GM23338 (cell line): ENCODE measurements at regions not wholly inside any gene's neighbourhood (a gene's known extent, or its start where the extent isn't known, plus 50 kb on each side); places are given as distances from the start of the nearest gene placed in this dataset.
A peak's percentile ranks its signal among the peaks of the same experiment; 100 is the strongest.

ENCODE experiments used
- ATAC-seq: fragments of 200-7000 bp; cut with Tn5 transposase; 3 replicates; pipeline ENCODE4 v1.9.1; 2020
- DNase-seq: peaks from one replicate; pipeline ENCODE4 v3.0.0-alpha.2; 2015; ENCODE audit warnings: low spot score
- H2AFZ ChIP-seq: fragments of 200-600 bp; sonication (generic); 2 replicates; pipeline ENCODE4 v1.8.0; 2016; ENCODE audit warnings: antibody characterized with exemption, mild to moderate bottlenecking, moderate library complexity
- H3F3A ChIP-seq: fragments of 200-600 bp; sonication (generic); replicated peaks from 2 replicates; pipeline ENCODE4 v1.8.0; 2017; ENCODE audit warnings: antibody characterized with exemption, mixed run types, low read depth
- H3K27ac ChIP-seq: fragments of 200-600 bp; sonication (generic); 2 replicates; pipeline ENCODE4 v1.6.1; 2016; ENCODE audit warnings: low read depth
- H3K27me3 ChIP-seq: fragments of 200-600 bp; sonication (generic); 2 replicates; pipeline ENCODE4 v1.8.0; 2016; ENCODE audit warnings: mild to moderate bottlenecking, mixed run types, moderate library complexity; ENCODE audit not compliant: insufficient read depth
- H3K36me3 ChIP-seq: fragments of 200-600 bp; sonication (generic); 2 replicates; pipeline ENCODE4 v1.8.0; 2016; ENCODE audit warnings: mild to moderate bottlenecking; ENCODE audit not compliant: insufficient read depth
- H3K4me1 ChIP-seq: fragments of 200-600 bp; sonication (generic); 2 replicates; pipeline ENCODE4 v1.8.0; 2016; ENCODE audit warnings: mild to moderate bottlenecking, moderate library complexity; ENCODE audit not compliant: insufficient read depth
- H3K4me2 ChIP-seq: fragments of 200-600 bp; sonication (generic); 2 replicates; pipeline ENCODE4 v1.7.1; 2017; ENCODE audit warnings: mixed run types
- H3K4me3 ChIP-seq: fragments of 200-600 bp; sonication (generic); 2 replicates; pipeline ENCODE4 v1.6.1; 2016; ENCODE audit warnings: mixed run types
- H3K79me2 ChIP-seq: fragments of 200-600 bp; sonication (generic); replicated peaks from 2 replicates; pipeline ENCODE4 v1.8.0; 2017; ENCODE audit warnings: mild to moderate bottlenecking; ENCODE audit not compliant: insufficient read depth
- H3K9me2 ChIP-seq: fragments of 200-600 bp; sonication (generic); 2 replicates; pipeline ENCODE4 v1.8.0; 2017; ENCODE audit not compliant: insufficient read depth
- H4K20me1 ChIP-seq: fragments of 200-600 bp; sonication (generic); replicated peaks from 2 replicates; pipeline ENCODE4 v1.8.0; 2017; ENCODE audit warnings: mild to moderate bottlenecking; ENCODE audit not compliant: insufficient read depth
- H3K27ac Mint-ChIP-seq: 2 replicates; pipeline ENCODE4 v1.8.0; 2020; ENCODE audit warnings: inconsistent platforms, mild to moderate bottlenecking, moderate library complexity, mixed read lengths
- H3K27me3 Mint-ChIP-seq: 3 replicates; pipeline ENCODE4 v1.8.0; 2022; ENCODE audit warnings: low read depth, mild to moderate bottlenecking, moderate library complexity, mixed read lengths, inconsistent platforms; ENCODE audit not compliant: insufficient read depth, poor library complexity
- H3K36me3 Mint-ChIP-seq: 3 replicates; pipeline ENCODE4 v1.8.0; 2021; ENCODE audit warnings: low read depth, mild to moderate bottlenecking, inconsistent platforms, moderate library complexity, mixed read lengths
- H3K4me1 Mint-ChIP-seq: 3 replicates; pipeline ENCODE4 v1.8.0; 2020; ENCODE audit warnings: mild to moderate bottlenecking, inconsistent platforms, mixed read lengths
- H3K4me3 Mint-ChIP-seq: 3 replicates; pipeline ENCODE4 v1.8.0; 2021; ENCODE audit warnings: moderate library complexity, mild to moderate bottlenecking, inconsistent platforms, mixed read lengths
- H3K9me3 Mint-ChIP-seq: 3 replicates; pipeline ENCODE4 v1.8.0; 2020; ENCODE audit warnings: moderate library complexity, mild to moderate bottlenecking, inconsistent platforms, mixed read lengths
- CREB1 ChIP-seq: fragments of 250-450 bp; sonication (Bioruptor Pico); IDR thresholded peaks from 2 replicates; pipeline ENCODE4 v1.5.0; 2020; ENCODE audit warnings: low read depth, mild to moderate bottlenecking, moderate library complexity
- EZH2 ChIP-seq: fragments of 200-600 bp; sonication (generic); IDR thresholded peaks from one replicate; pipeline ENCODE4 v1.8.0; 2017; ENCODE audit warnings: antibody characterized with exemption, mild to moderate bottlenecking, low read depth; ENCODE audit not compliant: unreplicated experiment
- EZH2phosphoT487 ChIP-seq: fragments of 200-600 bp; sonication (generic); IDR thresholded peaks from one replicate; pipeline ENCODE4 v1.8.1; 2018; ENCODE audit warnings: antibody characterized with exemption; ENCODE audit not compliant: unreplicated experiment
- JUNB ChIP-seq: IDR thresholded peaks from one replicate; pipeline ENCODE4 v1.6.1; 2016; ENCODE audit warnings: antibody characterized with exemption; ENCODE audit not compliant: unreplicated experiment
- NANOG ChIP-seq: IDR thresholded peaks from 2 replicates; pipeline ENCODE4 v1.6.1; 2016; ENCODE audit warnings: antibody characterized with exemption, borderline replicate concordance
- POLR2AphosphoS5 ChIP-seq: IDR thresholded peaks from 2 replicates; pipeline ENCODE4 v1.6.1; 2016; ENCODE audit warnings: antibody characterized with exemption, low read depth
- STAT1 ChIP-seq: IDR thresholded peaks from one replicate; pipeline ENCODE4 v1.6.1; 2016; ENCODE audit warnings: antibody characterized with exemption; ENCODE audit not compliant: unreplicated experiment
- ZNF331 ChIP-seq: fragments of 250-450 bp; sonication (Bioruptor Pico); IDR thresholded peaks from 2 replicates; pipeline ENCODE4 v1.5.0; 2020; ENCODE audit warnings: low read depth, mild to moderate bottlenecking, moderate library complexity
- TF ChIP-seq, protein P1 (sequence below), 2 experiments: fragments of 200-600 bp in 1 of 2; sonication (generic) in 1 of 2; conservative IDR thresholded peaks; 2 replicates each; pipeline versions ENCODE4 v1.5.1 to v1.6.1; 2016 to 2017; ENCODE audit warnings: antibody characterized with exemption in 2 of 2, low read depth in 2 of 2, mild to moderate bottlenecking in 2 of 2, moderate library complexity in 1 of 2
- TF ChIP-seq, protein P2 (sequence below): IDR thresholded peaks from one replicate; pipeline ENCODE4 v1.6.1; 2018; ENCODE audit warnings: antibody characterized with exemption; ENCODE audit not compliant: unreplicated experiment
- TF ChIP-seq, protein P3 (sequence below): IDR thresholded peaks from 2 replicates; pipeline ENCODE4 v1.6.1; 2016; ENCODE audit warnings: antibody characterized with exemption

DNA sequence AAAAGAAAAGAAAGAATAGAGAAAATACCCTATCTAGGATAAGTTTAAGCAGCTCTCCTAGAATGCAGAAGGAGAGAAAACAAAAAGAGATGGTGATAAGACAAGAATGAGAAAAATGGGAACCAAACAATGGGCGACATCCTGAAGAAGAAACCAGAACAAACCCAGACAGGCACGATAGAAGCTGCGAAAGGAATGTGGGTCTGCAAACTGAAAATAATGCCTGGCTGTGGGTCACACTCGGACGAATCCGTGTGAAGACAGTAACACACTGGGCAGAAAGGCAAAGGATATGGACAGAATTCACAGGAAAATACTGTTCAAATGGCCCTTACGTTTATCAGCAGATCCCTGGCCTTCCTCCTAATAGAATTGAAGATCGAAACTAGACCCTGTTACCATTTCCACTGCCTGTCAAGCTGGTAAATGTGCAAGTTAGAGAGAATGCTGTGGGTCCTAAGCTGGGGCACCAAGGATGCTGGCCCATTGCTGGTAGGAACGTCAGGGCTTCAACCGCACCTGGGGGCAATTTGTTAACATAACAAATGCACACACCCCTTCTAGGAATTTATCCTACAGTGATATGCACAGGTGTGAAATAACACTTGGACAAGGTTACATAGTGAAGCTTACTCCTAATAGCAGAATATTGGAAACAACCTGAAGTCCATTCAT is 117.5 kb upstream of the RFLNA start (continued):
- TF ChIP-seq, protein P1, sequence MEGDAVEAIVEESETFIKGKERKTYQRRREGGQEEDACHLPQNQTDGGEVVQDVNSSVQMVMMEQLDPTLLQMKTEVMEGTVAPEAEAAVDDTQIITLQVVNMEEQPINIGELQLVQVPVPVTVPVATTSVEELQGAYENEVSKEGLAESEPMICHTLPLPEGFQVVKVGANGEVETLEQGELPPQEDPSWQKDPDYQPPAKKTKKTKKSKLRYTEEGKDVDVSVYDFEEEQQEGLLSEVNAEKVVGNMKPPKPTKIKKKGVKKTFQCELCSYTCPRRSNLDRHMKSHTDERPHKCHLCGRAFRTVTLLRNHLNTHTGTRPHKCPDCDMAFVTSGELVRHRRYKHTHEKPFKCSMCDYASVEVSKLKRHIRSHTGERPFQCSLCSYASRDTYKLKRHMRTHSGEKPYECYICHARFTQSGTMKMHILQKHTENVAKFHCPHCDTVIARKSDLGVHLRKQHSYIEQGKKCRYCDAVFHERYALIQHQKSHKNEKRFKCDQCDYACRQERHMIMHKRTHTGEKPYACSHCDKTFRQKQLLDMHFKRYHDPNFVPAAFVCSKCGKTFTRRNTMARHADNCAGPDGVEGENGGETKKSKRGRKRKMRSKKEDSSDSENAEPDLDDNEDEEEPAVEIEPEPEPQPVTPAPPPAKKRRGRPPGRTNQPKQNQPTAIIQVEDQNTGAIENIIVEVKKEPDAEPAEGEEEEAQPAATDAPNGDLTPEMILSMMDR (conservative IDR thresholded peaks at IDR 0.05; ENCODE audit: low read depth in 2 of 2) = no peak
- TF ChIP-seq, protein P2, sequence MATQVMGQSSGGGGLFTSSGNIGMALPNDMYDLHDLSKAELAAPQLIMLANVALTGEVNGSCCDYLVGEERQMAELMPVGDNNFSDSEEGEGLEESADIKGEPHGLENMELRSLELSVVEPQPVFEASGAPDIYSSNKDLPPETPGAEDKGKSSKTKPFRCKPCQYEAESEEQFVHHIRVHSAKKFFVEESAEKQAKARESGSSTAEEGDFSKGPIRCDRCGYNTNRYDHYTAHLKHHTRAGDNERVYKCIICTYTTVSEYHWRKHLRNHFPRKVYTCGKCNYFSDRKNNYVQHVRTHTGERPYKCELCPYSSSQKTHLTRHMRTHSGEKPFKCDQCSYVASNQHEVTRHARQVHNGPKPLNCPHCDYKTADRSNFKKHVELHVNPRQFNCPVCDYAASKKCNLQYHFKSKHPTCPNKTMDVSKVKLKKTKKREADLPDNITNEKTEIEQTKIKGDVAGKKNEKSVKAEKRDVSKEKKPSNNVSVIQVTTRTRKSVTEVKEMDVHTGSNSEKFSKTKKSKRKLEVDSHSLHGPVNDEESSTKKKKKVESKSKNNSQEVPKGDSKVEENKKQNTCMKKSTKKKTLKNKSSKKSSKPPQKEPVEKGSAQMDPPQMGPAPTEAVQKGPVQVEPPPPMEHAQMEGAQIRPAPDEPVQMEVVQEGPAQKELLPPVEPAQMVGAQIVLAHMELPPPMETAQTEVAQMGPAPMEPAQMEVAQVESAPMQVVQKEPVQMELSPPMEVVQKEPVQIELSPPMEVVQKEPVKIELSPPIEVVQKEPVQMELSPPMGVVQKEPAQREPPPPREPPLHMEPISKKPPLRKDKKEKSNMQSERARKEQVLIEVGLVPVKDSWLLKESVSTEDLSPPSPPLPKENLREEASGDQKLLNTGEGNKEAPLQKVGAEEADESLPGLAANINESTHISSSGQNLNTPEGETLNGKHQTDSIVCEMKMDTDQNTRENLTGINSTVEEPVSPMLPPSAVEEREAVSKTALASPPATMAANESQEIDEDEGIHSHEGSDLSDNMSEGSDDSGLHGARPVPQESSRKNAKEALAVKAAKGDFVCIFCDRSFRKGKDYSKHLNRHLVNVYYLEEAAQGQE = no peak
- no peak for TF ChIP-seq STAT1
- TF ChIP-seq, protein P3, sequence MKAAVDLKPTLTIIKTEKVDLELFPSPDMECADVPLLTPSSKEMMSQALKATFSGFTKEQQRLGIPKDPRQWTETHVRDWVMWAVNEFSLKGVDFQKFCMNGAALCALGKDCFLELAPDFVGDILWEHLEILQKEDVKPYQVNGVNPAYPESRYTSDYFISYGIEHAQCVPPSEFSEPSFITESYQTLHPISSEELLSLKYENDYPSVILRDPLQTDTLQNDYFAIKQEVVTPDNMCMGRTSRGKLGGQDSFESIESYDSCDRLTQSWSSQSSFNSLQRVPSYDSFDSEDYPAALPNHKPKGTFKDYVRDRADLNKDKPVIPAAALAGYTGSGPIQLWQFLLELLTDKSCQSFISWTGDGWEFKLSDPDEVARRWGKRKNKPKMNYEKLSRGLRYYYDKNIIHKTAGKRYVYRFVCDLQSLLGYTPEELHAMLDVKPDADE = no peak
- TF ChIP-seq EZH2phosphoT487 = no peak
- TF ChIP-seq NANOG = no peak
- no peak for TF ChIP-seq EZH2
- TF ChIP-seq ZNF331 (CRISPR knock-in tag) = no peak
- TF ChIP-seq POLR2AphosphoS5 = no peak
- TF ChIP-seq JUNB = no peak

DNA sequence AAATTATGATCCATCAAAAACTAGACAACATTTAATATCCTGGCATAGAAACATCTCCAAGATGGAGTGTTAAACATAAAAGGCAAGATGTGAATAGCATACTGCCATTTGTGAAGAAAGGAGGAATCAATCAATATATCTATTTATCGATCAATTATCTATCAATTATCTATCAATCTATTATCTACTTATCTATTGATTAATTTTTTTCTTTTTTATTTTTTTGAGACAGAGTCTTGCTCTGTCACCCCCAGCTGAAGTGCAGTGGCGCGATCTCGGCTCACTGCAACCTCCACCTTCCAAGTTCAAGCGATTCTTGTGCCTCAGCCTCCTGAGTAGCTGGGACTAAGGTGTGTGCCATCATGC is 117.0 kb upstream of the RFLNA start:
- H3K4me2 ChIP-seq = 0 out of 2 replicates have a peak overlapping the region, but pooled peaks have one; percentile 52
- peaks cover 15% of the 10 kb centered on the region for H3K27me3 Mint-ChIP-seq
- H2AFZ ChIP-seq = no peak overlapping the region
- DNase-seq = no peak
- no peak overlapping the region for H3K4me3 ChIP-seq
- no peak for ATAC-seq
- no peak overlapping the region for H3K27ac ChIP-seq
- H4K20me1 ChIP-seq = no peaks in the 10 kb centered on the region
- H3K4me3 Mint-ChIP-seq = no peak overlapping the region
- peaks cover 15% of the 10 kb centered on the region for H3K4me1 Mint-ChIP-seq
- H3K36me3 ChIP-seq = no peaks in the 10 kb centered on the region
- H3K4me1 ChIP-seq = peaks cover 10% of the 10 kb centered on the region; the same call in 1 of the 2 replicates
- H3K9me3 Mint-ChIP-seq = no peaks in the 10 kb centered on the region; the same call in 2 of the 3 replicates
- H3F3A ChIP-seq = no peaks in the 10 kb centered on the region
- TF ChIP-seq, protein P3 = no peak
- TF ChIP-seq CREB1 = no peak
- no peak for TF ChIP-seq EZH2
- no peaks in the 10 kb centered on the region for H3K79me2 ChIP-seq
- H3K27ac Mint-ChIP-seq = no peak overlapping the region
- H3K27me3 ChIP-seq = no peaks in the 10 kb centered on the region
- H3K9me2 ChIP-seq = no peaks in the 10 kb centered on the region
- H3K36me3 Mint-ChIP-seq = no peaks in the 10 kb centered on the region; the same call in 2 of the 3 replicates
